ENCODE measurements at regions not wholly inside any gene's neighbourhood (a gene's known extent, or its start where the extent isn't known, plus 50 kb on each side); places are given as distances from the start of the nearest gene placed in this dataset.

DNA sequence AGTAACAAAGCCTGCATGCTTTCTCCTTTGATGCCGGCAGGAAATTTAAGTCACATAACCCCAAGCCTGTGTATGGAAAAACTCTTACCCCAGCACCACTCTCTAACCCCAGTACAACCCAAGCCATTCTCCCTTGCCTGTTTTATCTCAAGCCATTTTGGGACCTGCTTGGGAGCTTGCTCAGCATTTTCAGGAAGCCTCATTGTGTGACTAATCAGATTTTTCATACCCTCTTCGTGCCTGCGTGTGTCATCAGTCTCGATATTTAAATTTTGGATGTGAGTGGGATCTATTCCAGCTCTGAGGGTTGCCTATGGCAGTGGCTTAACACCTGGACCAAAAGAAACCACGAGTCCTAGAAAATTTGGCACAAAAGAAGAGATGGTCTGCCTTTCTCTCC is 426.2 kb downstream of the SQOR start:
- no peaks in the 10 kb centered on the region for H3K9me3 ChIP-seq
- WGBS, 2 donors: 82 to 94% methylated on average over 5 of the region's 5 CpGs
- H3K4me3 ChIP-seq (replicated peaks in 1 of 3): no peak overlapping the region
- H3K4me1 ChIP-seq: no peaks in the 10 kb centered on the region
- H3K27ac ChIP-seq: no peak overlapping the region
- TF ChIP-seq, protein P1, sequence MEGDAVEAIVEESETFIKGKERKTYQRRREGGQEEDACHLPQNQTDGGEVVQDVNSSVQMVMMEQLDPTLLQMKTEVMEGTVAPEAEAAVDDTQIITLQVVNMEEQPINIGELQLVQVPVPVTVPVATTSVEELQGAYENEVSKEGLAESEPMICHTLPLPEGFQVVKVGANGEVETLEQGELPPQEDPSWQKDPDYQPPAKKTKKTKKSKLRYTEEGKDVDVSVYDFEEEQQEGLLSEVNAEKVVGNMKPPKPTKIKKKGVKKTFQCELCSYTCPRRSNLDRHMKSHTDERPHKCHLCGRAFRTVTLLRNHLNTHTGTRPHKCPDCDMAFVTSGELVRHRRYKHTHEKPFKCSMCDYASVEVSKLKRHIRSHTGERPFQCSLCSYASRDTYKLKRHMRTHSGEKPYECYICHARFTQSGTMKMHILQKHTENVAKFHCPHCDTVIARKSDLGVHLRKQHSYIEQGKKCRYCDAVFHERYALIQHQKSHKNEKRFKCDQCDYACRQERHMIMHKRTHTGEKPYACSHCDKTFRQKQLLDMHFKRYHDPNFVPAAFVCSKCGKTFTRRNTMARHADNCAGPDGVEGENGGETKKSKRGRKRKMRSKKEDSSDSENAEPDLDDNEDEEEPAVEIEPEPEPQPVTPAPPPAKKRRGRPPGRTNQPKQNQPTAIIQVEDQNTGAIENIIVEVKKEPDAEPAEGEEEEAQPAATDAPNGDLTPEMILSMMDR (IDR thresholded peaks at IDR 0.05): no peak
- no peak for TF ChIP-seq POLR2A (IDR thresholded peaks at IDR 0.05)
- DNase-seq: no peak
- intact Hi-C loops (cut with DNase I): no loop called here
- no peaks in the 10 kb centered on the region for H3K36me3 ChIP-seq
- no peaks in the 10 kb centered on the region for H3K27me3 ChIP-seq

DNA sequence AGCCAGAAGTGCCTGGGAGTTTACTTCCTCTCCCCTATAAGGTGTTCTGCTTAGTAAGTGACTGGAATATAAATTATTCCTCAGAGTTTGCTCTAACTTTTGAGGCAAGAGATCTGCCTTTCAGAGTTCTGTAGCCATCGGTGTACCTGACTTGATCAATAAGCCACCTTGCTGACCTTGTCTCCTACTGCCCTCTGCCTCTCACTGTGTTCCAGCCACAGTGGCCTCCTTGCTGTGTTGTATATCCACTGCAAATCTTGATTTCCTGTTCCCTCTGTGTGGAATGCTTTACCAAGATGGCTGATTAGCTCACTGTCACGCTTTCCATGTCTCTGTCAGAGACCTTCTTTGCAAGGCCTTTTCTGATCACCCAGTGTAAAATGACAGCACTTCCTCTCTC is 442.4 kb downstream of the SQOR start:
- Histone ChIP-seq H3K4me3 (replicated peaks in 1 of 3) (no peak overlapping the region), H3K36me3 (no peaks in the 10 kb centered on the region), H3K27ac (no peak overlapping the region), H3K4me1 (no peaks in the 10 kb centered on the region), H3K9me3 (no peaks in the 10 kb centered on the region), H3K27me3 (no peaks in the 10 kb centered on the region)
- no peak for DNase-seq
- 80 to 86% methylated on average over 2 of the region's 2 CpGs for WGBS, 2 donors
- TF ChIP-seq, protein P1 (IDR thresholded peaks at IDR 0.05): no peak
- TF ChIP-seq POLR2A (IDR thresholded peaks at IDR 0.05): no peak
- intact Hi-C loops (cut with DNase I): no loop called here

DNA sequence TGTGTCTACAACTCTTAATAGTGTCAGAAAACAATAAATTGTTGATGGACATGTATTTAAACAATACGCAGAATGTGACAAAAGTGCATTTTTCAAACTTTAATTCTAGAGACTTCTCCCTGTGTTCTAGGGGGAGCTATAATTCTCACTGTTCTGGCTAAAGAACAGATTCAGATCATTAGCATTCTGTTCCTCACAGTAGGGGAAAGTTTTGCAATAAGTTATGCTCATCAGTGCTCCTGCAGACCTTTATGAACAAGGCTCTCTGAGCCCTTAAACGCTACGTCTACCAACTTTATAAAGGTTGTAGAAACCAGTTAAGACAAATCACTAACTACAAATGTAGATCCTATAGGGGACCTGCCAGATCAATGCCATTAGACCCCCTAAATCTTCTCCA is 444.2 kb downstream of the SQOR start:
- H3K36me3 ChIP-seq: no peaks in the 10 kb centered on the region
- 94 to 97% methylated on average over 3 of the region's 3 CpGs for whole genome bisulfite sequencing, 2 donors
- H3K27me3 ChIP-seq: no peaks in the 10 kb centered on the region
- H3K4me1 ChIP-seq: no peaks in the 10 kb centered on the region
- no peak for DNase-seq
- TF ChIP-seq, protein P1 (IDR thresholded peaks at IDR 0.05): no peak
- no peak for TF ChIP-seq POLR2A (IDR thresholded peaks at IDR 0.05)
- H3K27ac ChIP-seq: no peak overlapping the region
- intact Hi-C loops (cut with DNase I): no loop called here
- no peak overlapping the region for H3K4me3 ChIP-seq (replicated peaks in 1 of 3)
- H3K9me3 ChIP-seq: no peaks in the 10 kb centered on the region

DNA sequence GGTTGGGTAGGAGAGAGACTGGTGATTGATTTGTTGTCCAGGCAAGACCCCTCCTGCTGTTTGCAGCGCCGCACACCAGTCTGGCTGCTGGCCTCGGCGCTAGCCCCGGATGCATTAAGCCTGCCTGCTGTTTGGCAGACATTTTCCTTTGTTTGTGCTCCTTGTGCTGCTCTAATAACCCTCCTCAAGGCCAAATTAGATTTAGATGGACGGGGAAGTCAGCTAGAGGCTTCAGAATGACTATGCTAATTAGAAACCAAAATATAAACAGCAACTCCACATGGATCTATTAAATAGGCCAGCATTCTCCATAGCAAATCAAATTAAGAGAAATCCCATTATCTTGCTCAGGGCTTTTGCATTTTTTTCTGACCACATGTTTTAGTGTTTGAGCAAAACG is 445.2 kb downstream of the SQOR start:
- Histone ChIP-seq H3K4me3 (replicated peaks in 1 of 3) (no peak overlapping the region), H3K27ac (no peak overlapping the region), H3K27me3 (no peaks in the 10 kb centered on the region), H3K4me1 (no peaks in the 10 kb centered on the region), H3K9me3 (no peaks in the 10 kb centered on the region), H3K36me3 (no peaks in the 10 kb centered on the region)
- intact Hi-C loops (cut with DNase I): no loop called here
- WGBS, 2 donors: 52 to 55% methylated on average over 7 of the region's 7 CpGs
- no peak for DNase-seq
- TF ChIP-seq POLR2A (IDR thresholded peaks at IDR 0.05): no peak
- TF ChIP-seq, protein P1 (IDR thresholded peaks at IDR 0.05): no peak

DNA sequence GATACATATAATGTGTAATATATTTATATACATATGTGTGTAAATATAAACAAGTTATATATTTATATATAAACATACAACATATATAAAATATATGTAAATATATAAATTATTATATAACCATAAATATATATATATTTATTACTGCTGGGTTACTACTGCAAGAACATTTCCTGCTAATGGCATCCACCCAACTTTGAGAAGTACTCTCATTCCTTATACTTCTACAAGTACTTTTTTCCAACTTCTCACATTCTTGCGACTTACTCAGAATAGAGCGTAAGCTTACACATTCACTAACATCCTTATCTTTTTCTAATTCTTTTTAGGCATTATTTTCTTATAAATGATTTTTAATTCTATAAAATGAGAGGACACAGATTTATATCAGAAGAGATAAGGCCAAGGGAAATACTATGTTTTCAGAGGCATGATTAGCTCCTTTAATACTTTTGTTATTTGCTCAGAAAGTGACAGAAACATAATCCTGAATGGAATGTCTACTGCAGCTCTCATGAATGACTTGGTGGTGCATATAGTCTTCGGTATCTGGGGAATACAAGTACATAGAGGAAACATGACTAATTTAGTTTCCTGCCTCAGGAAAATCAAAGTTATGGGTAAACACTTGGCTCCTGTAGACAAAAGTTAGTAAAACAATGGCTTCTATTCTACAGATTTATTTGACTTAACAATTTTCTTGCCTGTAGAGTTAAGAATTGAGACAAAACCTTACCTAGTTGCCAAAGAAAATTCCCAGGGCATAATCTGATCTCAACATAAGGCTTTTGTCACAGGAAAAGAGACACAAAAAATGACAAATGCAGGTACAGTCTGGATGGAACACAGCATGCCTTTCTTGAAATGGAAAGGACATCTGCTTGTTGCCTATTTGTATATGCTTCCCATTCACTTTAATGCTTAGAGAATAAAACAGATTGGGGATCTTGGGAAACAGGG is 453.9 kb downstream of the SQOR start:
- 64 to 78% methylated on average over 3 of the region's 3 CpGs for WGBS, 2 donors
- H3K4me1 ChIP-seq: no peaks in the 10 kb centered on the region
- H3K27ac ChIP-seq: no peak overlapping the region
- no peak overlapping the region for H3K4me3 ChIP-seq (replicated peaks in 1 of 3)
- no peaks in the 10 kb centered on the region for H3K36me3 ChIP-seq
- DNase-seq: no peak
- H3K9me3 ChIP-seq: no peaks in the 10 kb centered on the region
- intact Hi-C loops (cut with DNase I): no loop called here
- no peaks in the 10 kb centered on the region for H3K27me3 ChIP-seq
- TF ChIP-seq, protein P1 (IDR thresholded peaks at IDR 0.05): no peak
- no peak for TF ChIP-seq POLR2A (IDR thresholded peaks at IDR 0.05)

Data from thyroid gland (tissue), 4 donors.